Muscle layer of duodenum (tissue), 2 donors: ENCODE measurements at regions not wholly inside any gene's neighbourhood (a gene's known extent, or its start where the extent isn't known, plus 50 kb on each side); places are given as distances from the start of the nearest gene placed in this dataset.
A peak's percentile ranks its signal among the peaks of the same experiment; 100 is the strongest.
"Not testable (repeated sequence)": the region's sequence is repeated elsewhere in the genome, so short reads cannot be mapped to it uniquely, and the experiment has no call there.

Experiments used
- H3K27ac ChIP-seq: one replicate; pipeline ENCODE4 v1.7.0; 2013; ENCODE audit warnings: mild to moderate bottlenecking, low read length
- H3K27me3 ChIP-seq: one replicate; pipeline ENCODE4 v1.7.0; 2013; ENCODE audit warnings: low read depth, mild to moderate bottlenecking, control low read depth, low read length
- H3K36me3 ChIP-seq, 2 donors: one replicate each; pipeline ENCODE4 v1.7.0; 2013; ENCODE audit warnings: low read length in 2 of 2, control low read depth in 1 of 2, mild to moderate bottlenecking in 1 of 2; ENCODE audit not compliant: insufficient read depth in 2 of 2, control insufficient read depth in 1 of 2
- H3K4me1 ChIP-seq, 2 donors: one replicate each; pipeline ENCODE4 v1.7.0; 2013; ENCODE audit warnings: low read length in 2 of 2, mild to moderate bottlenecking in 2 of 2, control low read depth in 1 of 2, moderate library complexity in 1 of 2; ENCODE audit not compliant: insufficient read depth in 2 of 2, control insufficient read depth in 1 of 2
- H3K4me3 ChIP-seq, 2 donors: one replicate each; pipeline ENCODE4 v1.7.0; 2013; ENCODE audit warnings: low read length in 2 of 2, low read depth in 1 of 2, mild to moderate bottlenecking in 1 of 2
- H3K9me3 ChIP-seq, 2 donors: one replicate each; pipeline ENCODE4 v1.7.0; 2013; ENCODE audit warnings: low read length in 2 of 2, control low read depth in 1 of 2, mild to moderate bottlenecking in 1 of 2; ENCODE audit not compliant: control insufficient read depth in 1 of 2
- donor health status: healthy.

DNA sequence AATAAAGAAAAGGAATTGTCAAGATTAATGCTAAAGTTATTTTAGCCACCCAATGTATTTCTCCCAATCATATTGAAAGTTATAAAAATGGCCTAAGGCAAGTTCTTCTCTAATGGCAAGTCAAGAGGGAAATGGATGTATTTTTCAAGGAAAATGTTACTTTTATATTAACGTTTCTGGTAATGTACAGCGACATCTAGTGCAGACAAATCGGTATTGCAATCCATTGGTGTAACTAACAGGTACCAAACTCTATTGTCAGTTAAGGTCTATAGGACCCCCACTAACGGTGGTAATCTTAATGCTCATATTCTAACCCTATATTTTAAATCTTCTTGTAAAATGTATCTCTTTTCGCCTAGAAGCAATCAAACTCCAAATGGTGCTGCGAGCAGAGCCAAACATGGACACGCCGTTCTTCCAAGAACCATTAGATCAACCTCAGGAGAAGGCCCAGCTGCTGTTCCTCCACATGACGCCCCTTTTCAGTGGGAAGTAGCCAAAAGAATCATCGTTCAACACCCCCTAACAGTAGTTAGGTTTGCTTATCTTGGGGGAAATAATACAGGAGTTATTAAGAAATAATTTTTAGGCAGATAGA lies 98.5 kb upstream of the PABPC3 start:
- H3K4me3 ChIP-seq, result no peak overlapping the region
- H3K27me3 ChIP-seq, result peaks cover 3% of the 10 kb centered on the region
- no peaks in the 10 kb centered on the region for H3K36me3 ChIP-seq
- no peaks in the 10 kb centered on the region for H3K4me1 ChIP-seq
- H3K27ac ChIP-seq, result no peak overlapping the region
- H3K9me3 ChIP-seq, result no peaks in the 10 kb centered on the region

DNA sequence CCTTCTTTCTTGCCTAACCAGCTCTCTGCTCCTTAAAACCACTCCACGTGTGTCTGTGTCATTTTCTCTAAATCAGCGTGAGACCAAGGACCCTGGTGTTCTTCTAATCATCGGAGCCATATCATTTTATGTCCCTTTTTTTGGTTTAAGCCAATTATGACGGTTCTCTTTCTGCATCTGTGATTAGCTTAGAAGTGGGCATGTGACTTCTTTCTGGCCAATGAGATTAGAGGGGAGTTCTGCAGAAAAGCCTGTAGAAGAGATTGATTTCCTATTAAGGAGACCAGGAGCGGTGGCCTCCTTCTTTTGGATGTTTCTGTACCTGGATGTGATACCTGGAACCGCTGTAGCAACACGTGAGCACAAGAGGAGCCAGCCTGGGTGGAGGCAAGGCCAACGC lies 97.5 kb upstream of the PABPC3 start:
- no peaks in the 10 kb centered on the region for H3K4me1 ChIP-seq
- no peak overlapping the region for H3K27ac ChIP-seq
- no peaks in the 10 kb centered on the region for H3K9me3 ChIP-seq
- no peaks in the 10 kb centered on the region for H3K36me3 ChIP-seq
- H3K27me3 ChIP-seq, result peaks cover 3% of the 10 kb centered on the region
- no peak overlapping the region for H3K4me3 ChIP-seq

DNA sequence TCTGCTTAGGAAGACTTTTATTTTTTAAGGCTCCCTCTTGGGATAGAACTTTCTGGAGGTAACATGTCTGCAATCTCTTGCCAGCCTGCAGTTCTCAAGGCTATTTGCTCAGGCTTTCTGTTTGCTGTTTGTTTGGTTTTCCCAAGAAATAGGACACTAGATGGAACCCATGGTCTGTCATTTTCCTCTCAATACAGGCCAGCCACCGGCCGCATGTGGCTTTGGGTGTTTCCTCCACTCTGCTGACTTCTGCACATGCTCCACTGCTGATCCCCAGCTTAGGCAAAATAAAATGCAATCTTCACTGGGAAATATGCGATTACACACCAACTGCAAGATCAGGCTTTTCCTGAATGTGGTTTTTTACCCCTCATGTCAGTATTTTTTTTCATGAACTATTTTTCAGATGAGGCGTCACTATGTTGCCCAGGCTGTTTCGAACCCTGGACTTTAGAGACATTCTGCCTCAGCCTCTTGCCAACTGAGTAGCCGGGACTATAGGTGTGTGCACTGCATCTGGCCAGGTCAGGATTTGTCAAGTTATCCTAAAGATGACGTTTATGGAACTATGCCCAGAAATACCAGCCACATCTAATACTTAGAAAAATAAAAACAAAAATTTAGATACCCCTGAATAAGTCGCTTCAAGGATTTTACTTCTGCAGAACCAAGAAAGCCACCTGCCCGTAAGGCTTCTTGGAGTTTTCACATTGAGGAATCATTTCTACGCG lies 94.3 kb upstream of the PABPC3 start:
- H3K4me3 ChIP-seq, result no peak overlapping the region
- H3K9me3 ChIP-seq, result no peaks in the 10 kb centered on the region
- H3K27me3 ChIP-seq, result peaks cover 3% of the 10 kb centered on the region
- no peaks in the 10 kb centered on the region for H3K4me1 ChIP-seq
- no peaks in the 10 kb centered on the region for H3K36me3 ChIP-seq
- no peak overlapping the region for H3K27ac ChIP-seq

DNA sequence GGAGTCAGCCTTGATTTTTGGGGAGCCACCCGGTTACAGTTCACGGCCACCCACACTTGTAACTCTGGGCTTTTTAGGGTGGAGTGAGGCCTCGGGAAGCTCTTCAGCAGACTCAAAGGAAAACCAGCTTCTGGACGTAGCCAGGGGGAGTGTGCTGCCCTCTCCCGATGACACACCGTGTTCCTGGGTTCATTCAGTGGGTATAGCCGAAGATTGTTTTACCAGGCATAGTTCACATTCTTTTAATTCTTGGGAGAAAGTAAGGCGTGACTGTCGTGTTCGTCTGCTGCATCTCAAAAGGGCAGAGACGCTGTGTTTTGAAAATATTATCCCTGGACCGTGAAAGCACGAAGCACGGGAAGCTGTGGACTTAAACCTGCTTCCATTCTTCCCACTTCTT lies 93.6 kb upstream of the PABPC3 start:
- H3K36me3 ChIP-seq, H3K4me1 ChIP-seq: not testable (repeated sequence)

DNA sequence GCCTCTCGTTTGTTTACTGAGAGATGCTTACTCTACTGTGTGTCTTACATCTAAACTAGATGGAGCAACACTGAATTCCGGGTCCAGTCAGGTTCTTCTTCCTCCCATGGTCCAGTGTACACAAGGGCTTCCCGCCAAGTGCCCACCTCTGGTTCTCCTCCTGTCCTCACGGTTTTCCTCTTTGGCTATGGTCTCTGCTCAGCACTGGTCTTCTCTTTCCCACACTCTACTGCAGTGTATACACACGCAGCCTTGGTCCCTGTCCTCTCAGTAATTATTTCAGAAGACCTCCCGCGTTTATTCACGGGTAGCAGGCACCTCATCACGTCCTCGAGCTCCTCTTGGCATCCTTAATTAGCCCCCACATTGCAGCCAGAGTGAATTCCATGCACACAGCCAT lies 91.4 kb upstream of the PABPC3 start:
- not testable (repeated sequence) for H3K27me3 ChIP-seq

More for the DNA sequence above, 93.6 kb upstream of the PABPC3 start:
- not testable (repeated sequence) for H3K9me3 ChIP-seq, H3K27me3 ChIP-seq, H3K27ac ChIP-seq, H3K4me3 ChIP-seq

DNA sequence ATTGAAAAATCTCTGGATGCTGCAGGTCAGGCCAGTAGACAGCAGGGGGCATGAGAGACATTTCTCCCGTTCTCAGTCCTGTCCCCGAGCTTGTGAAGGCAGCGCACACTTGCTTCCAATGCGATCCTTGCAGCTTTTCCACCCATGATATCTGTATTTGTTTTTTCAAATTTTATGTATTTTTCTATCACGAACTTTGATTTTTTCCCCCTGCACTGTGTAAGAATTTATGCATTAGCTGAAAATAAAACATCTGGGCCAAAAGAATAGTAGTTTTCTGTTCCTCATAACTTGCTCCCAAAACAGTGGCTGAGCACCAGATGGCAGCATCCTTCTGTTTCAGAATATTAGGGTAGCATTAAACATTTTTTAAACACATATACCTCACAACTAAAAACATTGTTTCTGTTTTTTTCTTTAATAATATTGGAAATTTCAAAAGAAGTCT lies 90.9 kb upstream of the PABPC3 start:
- not testable (repeated sequence) for H3K9me3 ChIP-seq, H3K4me3 ChIP-seq, H3K36me3 ChIP-seq, H3K4me1 ChIP-seq, H3K27me3 ChIP-seq, H3K27ac ChIP-seq

More for the DNA sequence above, 91.4 kb upstream of the PABPC3 start:
- H3K27ac ChIP-seq, H3K9me3 ChIP-seq, H3K4me3 ChIP-seq, H3K4me1 ChIP-seq, H3K36me3 ChIP-seq: not testable (repeated sequence)

DNA sequence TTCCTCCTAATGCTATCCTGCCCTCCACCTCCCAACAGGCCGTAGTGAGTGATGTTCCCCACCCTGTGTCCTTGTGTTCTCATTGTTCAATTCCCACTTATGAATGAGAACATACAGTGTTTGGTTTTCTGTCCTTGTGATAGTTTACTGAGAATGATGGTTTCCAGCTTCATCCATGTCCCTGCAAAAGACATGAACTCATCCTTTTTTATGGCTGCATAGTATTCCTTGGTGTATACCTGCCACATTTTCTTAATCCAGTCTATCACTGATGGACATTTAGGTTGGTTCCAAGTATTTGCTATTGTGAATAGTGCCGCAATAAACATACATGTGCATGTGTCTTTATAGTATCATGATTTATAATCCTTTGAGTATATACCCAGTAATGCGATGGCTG lies 88.5 kb upstream of the PABPC3 start:
- not testable (repeated sequence) for H3K27ac ChIP-seq, H3K4me3 ChIP-seq, H3K9me3 ChIP-seq, H3K27me3 ChIP-seq, H3K4me1 ChIP-seq, H3K36me3 ChIP-seq

DNA sequence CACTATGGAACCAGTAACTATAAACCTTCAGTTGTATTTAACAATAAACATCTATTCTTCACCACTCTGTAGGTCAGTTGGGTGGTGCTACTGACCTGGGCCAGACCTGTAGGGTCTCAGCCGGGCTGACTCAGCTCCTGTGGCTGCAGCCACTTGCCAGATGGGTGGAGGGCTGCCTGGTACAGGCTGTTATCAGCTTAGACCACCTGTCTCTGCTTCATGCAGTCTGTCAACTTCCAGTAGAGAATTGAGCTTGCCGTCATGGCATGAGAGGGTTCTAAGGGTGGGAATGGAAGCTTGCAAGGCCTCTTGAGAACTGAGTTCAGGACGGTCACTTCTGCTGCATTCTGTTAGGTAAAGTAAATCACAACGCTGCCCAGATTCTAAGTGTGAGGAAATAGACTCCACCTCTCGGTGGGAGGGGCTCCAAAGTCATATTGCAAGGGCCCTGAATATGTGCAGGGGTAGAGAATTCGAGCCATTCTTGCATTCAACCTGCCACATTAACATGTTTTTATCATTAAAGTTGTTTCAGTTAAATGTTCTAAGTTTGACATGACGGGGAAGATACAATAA lies 81.5 kb upstream of the PABPC3 start:
- not testable (repeated sequence) for H3K27ac ChIP-seq, H3K9me3 ChIP-seq, H3K36me3 ChIP-seq, H3K4me3 ChIP-seq, H3K4me1 ChIP-seq, H3K27me3 ChIP-seq

DNA sequence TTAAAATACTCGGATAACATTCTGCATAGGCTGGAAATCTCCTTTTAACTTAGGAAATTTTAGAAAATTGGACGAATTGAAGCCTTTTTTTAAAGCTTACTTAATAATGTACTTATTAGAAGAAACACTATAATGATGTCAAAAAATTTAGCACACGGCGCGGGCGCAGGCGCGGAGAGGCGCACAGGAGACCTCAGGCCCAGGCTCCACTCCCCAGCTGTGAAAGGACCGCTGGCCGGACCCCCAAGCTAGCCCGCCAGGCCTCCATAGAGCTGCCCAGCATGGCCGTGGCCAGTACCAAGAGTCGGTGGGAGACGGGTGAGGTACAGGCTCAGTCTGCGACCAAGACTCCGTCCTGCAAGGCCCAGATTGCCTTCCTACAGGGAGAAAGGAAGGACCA lies 78.8 kb upstream of the PABPC3 start:
- H3K9me3 ChIP-seq, H3K4me1 ChIP-seq, H3K4me3 ChIP-seq, H3K27ac ChIP-seq, H3K36me3 ChIP-seq, H3K27me3 ChIP-seq: not testable (repeated sequence)

DNA sequence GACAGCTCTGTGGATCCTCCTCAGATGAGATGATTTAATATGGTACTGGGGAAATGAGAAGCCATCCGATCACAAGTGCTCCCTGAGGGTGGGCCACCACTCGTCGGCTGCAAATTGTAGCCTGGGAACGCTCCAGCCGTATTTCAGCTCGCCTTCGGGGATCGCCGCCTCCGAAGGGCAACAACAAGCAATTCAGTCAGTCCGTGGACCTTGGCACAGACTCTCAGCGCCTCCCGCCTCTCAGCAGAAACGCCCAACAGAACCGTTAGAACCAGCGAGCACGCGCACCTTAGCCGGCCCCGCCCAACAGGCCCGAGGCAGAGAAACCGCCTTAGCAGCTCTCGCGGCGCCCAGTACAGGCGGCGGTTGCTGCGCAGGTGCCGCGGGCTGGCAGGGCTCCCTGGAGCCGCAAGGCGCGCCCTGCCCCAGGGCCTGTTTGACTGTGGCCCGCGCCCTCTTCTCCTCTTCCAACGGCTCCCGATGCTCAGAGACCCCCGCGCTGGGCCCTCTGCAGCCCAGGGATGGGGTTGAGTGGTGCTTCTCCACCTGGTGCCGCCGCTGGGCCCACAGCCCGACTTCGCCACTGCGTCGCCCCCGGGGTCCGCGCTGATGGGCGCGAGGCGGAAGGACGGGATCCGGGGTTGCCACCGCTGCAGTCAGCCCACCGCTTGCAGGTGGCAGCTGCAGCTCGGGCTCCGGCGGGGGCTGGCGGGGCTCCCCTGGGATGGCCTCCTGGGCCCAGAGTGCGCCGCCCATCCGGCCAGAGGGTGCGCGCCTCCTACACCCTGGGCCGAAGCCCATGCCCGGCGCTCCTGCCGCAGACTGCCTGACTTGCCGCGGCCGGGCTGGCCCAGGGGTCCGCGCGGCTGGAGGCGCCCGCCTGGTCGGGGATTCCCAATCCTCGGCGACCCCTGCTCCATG lies 77.9 kb upstream of the PABPC3 start:
- H3K36me3 ChIP-seq, H3K9me3 ChIP-seq, H3K4me1 ChIP-seq, H3K27ac ChIP-seq, H3K27me3 ChIP-seq: not testable (repeated sequence)
- H3K4me3 ChIP-seq, result peak overlapping the region in 1 of 2 donors; percentile 49

DNA sequence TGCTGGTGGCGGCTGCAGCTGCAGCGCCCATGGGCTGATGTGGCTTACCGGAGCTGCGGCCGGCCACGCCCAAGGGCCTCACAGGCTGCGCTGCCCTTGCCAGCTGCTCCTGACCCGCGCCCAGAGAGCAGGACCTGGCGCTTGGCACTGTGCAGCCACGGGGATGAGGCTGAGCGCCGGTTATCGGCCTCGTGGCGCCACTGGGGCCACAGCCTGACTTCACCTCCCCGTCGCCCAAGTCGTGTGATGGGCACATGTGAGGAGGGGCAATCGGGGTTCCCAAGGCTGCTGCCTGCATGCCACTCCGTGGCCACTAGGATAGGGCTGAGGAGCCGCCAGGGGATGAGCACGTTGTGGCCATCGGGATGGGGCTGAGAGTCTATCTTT lies 77.2 kb upstream of the PABPC3 start:
- Histone ChIP-seq H3K36me3 (no peaks in the 10 kb centered on the region), H3K4me1 (peaks cover 0 to 6% of the 10 kb centered on the region in 2 donors), H3K27me3 (no peaks in the 10 kb centered on the region), H3K9me3 (no peaks in the 10 kb centered on the region), H3K4me3 (peak overlapping the region in 1 of 2 donors; percentile 49), H3K27ac (no peak overlapping the region)
